ENCODE measurements at regions not wholly inside any gene's neighbourhood (a gene's known extent, or its start where the extent isn't known, plus 50 kb on each side); places are given as distances from the start of the nearest gene placed in this dataset.

GRCh38 chr7:1301882-1302251 lies 69.2 kb downstream of the UNCX start:
- TF ChIP-seq CTCF (IDR thresholded peaks at IDR 0.05) = no peak
- TF ChIP-seq POLR2A (IDR thresholded peaks at IDR 0.05) = no peak

Data from adrenal gland (tissue), 5 donors.